CD4-positive, alpha-beta T cell treated with Interferon alpha-2 for 1 hour (primary cell): ENCODE measurements at regions not wholly inside any gene's neighbourhood (a gene's known extent, or its start where the extent isn't known, plus 50 kb on each side); places are given as distances from the start of the nearest gene placed in this dataset.
"Not testable (repeated sequence)": the region's sequence is repeated elsewhere in the genome, so short reads cannot be mapped to it uniquely, and the experiment has no call there.

Source experiments
- DNase-seq, 2 donors: peaks; one replicate each; pipeline ENCODE4 v3.0.0-alpha.2; 2020 to 2022

GRCh38 chr18:14321217-14321616 is 189.0 kb upstream of the ZNF519 start:
- not testable (repeated sequence) for DNase-seq

- DNase-seq, result not testable (repeated sequence)
Measured at GRCh38 chr18:14301255-14301654, 169.0 kb upstream of the ZNF519 start.

DNA sequence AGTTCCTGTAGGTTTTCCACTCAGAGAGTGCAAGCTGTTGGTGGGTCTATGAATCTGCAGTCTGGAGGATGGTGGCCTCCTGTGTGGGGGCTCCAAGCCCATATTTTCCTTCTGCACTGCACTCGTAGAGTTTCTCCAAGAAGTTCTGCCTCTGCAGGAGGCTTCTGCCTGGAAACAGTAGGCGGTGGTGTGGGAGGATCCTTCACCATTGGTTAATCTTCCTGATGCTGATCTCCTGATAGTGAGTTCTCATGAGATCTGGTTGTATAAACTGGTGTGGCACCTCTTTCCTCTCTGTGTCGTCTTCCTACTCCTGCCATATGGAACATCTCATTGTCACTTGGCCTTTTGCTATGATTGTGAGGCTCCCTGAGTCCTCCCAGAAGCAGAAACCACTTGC is 162.8 kb upstream of the ZNF519 start:
- DNase-seq, result not testable (repeated sequence)

- DNase-seq, result no peak
Measured at GRCh38 chr18:14285053-14285452, 152.8 kb upstream of the ZNF519 start.

DNA sequence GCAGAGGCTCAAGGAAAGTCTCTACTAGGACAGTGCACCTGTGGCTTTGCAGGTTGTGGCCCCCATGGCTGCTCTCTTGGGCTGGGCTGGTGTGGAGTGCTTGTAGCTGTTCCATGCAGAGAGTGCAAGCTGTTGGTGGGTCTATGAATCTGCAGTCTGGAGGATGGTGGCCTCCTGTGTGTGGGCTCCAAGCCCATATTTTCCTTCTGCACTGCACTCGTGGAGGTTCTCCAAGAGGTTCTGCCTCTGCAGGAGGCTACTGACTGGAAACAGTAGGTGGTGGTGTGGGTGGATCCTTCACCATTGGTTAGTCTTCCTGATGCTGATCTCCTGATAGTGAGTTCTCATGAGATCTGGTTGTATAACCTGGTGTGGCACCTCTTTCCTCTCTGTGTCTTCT is 143.2 kb upstream of the ZNF519 start:
- not testable (repeated sequence) for DNase-seq

DNA sequence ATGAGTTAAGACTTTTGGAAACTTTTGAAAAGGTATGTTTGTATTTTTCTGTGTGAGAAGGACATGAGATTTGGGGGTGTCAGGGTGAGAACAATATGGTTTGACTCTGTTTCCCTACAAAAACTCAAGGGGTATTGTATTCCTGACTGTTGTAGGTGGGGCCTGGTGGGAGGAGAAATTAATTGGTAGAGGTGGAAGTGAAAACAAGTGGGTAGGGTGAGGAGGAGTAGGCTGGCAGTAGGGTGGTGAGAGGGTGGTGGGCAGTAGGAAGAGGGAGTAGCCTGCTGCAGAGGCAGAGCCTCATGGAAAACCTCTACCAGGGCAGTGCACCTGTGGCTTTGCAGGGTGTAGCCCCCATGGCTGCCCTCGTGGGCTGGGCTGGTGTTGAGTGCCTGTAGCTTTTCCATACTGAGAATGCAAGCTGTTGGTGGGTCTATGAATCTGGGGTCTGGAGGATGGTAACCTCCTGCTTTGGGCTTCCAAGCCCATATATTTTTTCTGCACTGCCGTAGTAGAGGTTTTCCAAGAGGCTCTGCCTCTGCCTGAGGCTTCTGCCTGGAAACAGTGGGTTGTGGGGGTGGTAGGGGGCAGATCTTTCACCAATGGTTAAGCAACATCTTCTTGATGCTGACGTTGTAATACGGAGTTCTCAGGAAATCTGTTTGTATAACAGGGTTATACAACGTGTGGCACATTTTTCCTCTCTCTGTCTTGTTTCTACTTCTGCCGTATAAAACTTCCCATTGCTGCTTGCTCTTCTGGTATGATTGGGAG is 133.6 kb upstream of the ZNF519 start:
- not testable (repeated sequence) for DNase-seq

GRCh38 chr18:14262786-14263185 is 130.6 kb upstream of the ZNF519 start:
- DNase-seq, result not testable (repeated sequence)

- DNase-seq, result not testable (repeated sequence)
Measured at GRCh38 chr18:14250084-14250677, 117.9 kb upstream of the ZNF519 start.

GRCh38 chr18:14239224-14239623 is 107.0 kb upstream of the ZNF519 start:
- DNase-seq, result not testable (repeated sequence)

GRCh38 chr18:14236356-14237048 is 104.3 kb upstream of the ZNF519 start:
- DNase-seq, result not testable (repeated sequence)

DNA sequence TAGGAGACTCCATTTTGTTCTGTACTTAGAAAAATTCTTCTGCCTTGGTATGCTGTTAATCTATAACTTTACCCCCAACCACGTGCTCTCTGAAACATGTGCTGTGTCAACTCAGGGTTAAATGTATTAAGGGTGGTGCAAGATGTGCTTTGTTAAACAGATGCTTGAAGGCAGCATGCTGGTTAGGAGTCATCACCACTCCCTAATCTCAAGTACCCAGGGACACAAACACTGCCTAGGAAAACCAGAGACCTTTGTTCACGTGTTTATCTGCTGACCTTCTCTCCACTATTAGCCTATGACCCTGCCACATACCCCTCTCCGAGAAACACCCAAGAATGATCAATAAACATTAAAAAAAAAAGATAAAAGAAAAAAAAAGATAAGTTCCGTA is 93.0 kb upstream of the ZNF519 start:
- not testable (repeated sequence) for DNase-seq

- not testable (repeated sequence) for DNase-seq
Measured at GRCh38 chr18:14224551-14225285, 92.5 kb upstream of the ZNF519 start.

- DNase-seq, result not testable (repeated sequence)
Measured at GRCh38 chr18:14223919-14224318, 91.7 kb upstream of the ZNF519 start.

DNA sequence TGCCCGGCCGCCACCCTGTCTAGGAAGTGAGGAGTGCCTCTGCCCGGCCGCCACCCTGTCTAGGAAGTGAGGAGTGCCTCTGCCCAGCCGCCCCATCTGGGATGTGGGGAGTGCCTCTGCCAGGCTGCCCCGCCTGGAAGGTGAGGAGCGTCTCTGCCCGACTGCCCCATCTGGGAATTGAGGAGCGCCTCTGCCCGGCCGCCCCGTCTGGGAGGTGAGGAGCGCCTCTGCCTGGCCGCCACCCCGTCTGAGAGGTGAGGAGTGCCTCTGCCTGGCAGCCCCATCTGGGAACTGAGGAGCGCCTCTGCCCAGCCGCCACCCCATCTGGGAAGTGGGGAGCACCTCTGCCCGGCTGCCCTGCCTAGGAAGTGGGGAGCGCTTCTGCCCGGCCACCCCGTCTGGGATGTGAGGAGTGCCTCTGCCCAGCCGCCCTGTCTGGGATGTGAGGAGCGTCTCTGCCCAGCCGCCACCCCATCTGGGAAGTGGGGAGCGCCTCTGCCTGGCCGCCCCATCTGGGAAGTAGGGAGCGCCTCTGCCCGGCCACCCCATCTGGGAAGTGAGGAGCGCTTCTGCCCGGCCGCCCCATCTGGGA is 91.1 kb upstream of the ZNF519 start:
- DNase-seq, result not testable (repeated sequence)

DNA sequence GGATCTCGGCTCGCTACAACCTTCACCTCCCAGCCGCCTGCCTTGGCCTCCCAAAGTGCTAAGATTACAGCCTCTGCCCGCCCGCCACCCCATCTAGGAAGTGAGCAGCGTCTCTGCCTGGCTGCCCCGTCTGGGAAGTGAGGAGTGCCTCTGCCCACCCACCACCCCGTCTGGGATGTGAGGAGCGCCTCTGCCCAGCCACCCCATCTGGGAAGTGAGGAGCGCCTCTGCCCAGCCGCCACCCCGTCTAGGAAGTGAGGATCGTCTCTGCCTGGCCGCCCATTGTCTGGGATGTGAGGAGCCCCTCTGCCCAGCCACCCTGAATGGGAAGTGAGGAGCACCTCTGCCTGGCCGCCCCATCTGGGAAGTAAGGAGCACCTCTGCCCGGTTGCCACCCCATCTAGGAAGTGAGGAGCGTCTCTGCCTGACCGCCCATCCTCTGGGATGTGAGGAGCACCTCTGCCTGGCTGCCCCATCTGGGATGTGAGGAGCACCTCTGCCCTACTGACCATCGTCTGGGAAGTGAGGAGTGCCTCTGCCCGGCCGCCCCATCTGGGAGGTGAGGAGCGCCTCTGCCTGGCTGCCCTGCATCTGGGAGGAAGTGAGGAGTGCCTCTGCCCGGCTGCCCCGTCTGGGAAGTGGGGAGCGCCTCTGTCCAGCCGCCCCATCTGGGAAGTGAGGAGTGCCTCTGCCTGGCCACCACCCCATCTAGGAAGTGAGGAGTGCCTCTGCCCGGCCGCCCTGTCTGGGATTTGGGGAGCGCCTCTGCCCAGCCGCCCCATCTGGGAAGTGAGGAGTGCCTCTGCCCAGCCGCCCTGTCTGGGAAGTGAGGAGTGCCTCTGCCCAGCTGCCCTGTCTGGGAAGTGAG is 90.4 kb upstream of the ZNF519 start:
- DNase-seq, result not testable (repeated sequence)

GRCh38 chr18:14221689-14222088 is 89.5 kb upstream of the ZNF519 start:
- no peak for DNase-seq

DNA sequence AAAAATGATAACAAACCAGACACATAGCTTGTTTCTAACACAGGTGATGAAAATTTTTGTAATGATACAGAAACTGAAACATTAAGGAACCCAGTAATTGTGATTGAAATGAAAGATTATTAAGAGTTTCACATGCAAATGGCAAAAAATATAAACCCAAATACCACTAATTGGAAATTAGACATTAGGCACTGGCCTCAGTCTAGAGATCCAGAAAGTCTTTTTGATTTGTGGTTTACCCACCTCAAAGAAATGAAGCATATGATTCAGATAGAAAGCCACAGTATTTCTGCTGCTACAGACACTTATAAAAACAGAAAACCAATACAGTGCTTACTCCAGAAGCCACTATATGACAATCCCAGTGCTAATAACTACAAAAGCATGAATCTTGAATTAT is 83.7 kb upstream of the ZNF519 start:
- DNase-seq, result not testable (repeated sequence)

DNA sequence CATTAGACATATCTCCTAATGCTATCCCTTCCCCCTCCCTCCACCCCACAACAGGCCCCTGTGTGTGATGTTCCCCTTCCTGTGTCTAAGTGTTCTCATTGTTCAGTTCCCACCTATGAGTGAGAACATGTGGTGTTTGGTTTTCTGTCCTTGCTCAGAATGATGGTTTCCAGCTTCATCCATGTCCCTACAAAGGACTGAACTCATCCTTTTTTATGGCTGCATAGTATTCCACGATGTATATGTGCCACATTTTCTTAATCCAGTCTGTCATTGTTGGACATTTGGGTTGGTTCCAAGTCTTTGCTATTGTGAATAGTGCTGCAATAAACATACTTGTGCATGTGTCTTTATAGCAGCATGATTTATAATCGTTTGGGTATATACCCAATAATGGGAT is 71.2 kb upstream of the ZNF519 start:
- not testable (repeated sequence) for DNase-seq

DNA sequence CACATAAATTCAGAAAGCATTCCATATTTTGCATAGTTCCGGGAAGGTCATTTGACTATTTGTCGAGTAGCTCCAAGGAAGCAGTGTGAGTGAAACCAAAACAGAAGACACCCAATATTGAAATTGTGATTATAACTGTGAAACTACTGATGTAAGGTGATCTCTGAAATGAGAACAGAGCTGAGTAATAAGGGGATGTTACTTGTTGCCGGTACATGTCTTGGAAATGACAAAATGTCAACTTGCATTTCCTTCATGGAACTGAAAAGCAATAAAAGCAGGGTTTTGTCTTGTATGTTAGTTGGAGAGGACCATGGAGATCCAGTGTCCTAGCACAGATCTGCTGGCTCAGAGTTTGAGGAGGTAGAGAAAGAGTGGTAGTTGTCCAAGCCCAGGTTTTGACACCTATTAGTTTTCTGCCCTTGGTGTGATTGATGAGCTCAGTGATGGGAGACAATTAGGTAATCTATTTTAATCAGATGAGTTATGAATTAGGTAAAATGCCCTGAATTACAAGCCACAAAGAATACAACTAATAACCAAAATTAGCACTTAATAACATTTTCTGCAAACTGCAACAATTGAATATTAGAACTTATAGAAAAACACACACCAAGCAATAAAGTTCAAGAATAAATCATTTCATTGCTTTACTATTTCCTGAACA is 58.7 kb upstream of the ZNF519 start:
- DNase-seq, result not testable (repeated sequence)

- no peak for DNase-seq
Measured at GRCh38 chr18:14189858-14190257, 57.6 kb upstream of the ZNF519 start.
